GM21526 (cell line): ENCODE measurements at regions not wholly inside any gene's neighbourhood (a gene's known extent, or its start where the extent isn't known, plus 50 kb on each side); places are given as distances from the start of the nearest gene placed in this dataset.
"Not testable (repeated sequence)": the region's sequence is repeated elsewhere in the genome, so short reads cannot be mapped to it uniquely, and the experiment has no call there.

Experiments used
- ATAC-seq: cut with Tn5 transposase; IDR thresholded peaks from one replicate; pipeline ENCODE4 v1.9.1; 2021; ENCODE audit warnings: moderate library complexity; ENCODE audit not compliant: unreplicated experiment, low FRiP score

DNA sequence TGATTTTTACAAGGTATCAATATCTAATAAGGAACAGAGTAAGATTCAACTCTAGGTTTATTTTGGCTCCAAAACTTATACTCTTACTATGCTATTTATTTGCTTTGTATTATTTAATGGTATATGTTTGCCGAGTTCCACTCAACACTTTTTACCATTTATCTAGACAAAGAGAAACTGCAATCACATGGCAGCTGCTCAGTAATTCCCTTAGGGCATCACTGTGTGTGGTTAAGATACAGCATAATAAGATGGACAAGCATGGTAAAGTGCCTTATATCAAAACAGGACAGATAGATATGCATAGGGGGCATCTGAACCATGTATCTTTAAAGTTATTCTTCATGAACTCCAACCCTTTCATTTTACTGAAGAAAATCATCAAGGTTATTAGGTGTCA, 483.0 kb upstream of the ID4 start:
- no peak for ATAC-seq

DNA sequence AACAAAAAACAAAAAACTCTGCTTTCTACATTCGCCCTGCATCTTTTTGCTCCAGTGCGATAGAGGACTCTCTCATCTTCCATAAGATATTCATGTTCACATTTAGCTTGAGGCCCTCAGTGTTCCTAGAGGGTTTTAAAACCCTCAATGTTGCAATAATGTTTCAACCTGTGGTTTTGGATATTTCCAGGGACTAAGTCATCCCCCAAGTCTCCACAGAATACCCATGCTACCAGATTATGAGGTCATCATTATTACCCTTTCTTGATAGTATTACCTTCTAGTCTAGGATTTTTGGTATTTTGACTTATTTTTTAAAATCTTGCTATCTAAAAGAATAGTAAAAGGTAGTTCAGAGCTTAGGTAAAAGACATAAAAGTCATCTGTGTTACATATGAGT, 480.5 kb upstream of the ID4 start:
- ATAC-seq: no peak

DNA sequence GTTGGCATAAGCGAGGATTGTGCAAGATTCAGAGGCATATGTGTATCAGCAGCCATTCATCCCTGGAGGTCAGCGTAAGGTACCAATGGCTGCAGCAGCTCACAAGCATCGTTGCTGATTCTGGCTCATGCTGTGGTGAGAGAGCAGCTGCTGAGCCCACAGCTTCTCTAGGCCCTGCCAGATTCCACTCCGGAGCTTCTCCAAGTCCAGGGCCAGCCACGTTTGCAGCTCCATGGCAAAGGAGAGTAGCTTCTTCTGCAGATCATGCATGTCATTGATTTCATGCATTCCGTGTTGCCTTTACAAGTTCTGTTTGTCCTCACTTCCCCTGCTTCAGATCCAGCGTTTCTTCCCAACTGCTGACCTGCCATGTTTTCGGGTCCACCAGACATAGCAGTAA, 474.8 kb upstream of the ID4 start:
- no peak for ATAC-seq

DNA sequence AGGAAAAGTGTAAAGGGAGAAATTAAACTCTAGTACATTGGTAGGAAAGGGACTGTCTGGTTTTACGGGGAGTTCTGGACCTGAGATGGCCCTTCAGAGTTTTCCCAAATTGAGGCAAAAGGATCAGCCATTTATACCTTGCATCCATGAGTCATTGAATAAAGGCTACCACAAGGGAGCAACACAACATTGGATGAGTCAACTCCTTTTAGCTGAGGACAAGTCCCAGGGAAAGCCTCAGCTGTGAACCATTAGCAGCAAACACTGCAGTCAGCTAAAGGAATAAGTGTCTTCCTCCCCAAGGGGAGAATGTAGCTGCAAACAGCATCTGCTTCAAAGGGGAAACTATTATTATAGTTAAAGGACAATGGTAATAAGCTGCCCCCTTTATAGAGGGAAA, 468.7 kb upstream of the ID4 start:
- ATAC-seq: no peak

DNA sequence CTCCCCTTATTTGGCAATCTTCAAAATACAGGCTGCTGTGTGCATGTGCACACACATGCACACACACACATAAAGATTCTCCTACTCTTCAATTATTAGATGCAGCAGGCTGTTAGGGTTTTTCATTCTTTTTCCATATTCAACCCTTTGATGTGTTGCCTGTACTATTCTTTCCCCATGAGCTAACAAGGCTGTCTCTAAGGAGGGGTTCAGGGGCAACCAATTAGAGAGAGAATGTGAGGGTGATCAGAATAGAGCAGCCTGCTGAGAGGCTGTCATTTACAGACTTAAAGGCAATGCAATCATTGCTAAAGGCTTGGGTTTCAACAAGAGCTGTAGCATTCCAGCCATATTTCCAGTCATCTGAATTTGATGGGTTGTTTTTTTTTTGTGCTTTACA, 467.4 kb upstream of the ID4 start:
- ATAC-seq: no peak

DNA sequence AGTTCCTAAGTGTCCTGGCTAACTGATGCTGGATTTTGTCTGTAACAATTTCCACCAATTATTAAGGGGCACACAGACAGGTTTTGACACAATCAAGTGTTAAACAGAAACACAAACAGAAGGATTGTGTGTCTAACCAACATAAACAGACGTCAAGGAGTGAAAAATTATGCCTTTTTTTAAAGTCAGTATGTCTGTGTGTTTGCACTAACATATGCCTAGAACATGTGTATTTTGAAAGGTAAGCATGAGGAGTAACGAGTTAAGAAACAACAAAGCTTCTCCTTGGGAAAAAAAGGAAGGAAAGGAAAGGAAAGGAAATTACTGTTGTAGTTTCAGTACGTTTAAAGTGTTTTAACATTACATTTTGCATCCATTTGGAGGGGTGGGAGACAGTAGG, 466.3 kb upstream of the ID4 start:
- ATAC-seq: no peak

DNA sequence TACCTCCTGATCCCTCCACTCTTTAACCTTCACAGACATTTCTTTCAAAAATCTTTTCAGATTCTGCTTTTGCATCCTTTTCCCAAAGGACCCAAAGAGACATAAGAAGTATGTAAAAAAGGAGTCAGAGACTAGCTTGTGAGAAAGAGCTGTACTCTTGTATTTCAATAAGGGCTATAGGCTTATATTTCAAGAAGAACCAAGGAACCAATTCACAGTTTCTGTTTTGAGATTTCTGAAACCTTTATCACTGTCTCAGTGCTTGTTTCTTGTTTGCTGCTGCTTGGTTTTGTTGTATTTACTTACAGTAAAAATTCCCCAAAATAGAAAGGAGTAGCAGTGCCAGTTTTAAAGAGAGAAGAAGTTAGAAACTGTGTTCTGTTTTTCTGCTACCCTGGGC, 461.6 kb upstream of the ID4 start:
- ATAC-seq: no peak

DNA sequence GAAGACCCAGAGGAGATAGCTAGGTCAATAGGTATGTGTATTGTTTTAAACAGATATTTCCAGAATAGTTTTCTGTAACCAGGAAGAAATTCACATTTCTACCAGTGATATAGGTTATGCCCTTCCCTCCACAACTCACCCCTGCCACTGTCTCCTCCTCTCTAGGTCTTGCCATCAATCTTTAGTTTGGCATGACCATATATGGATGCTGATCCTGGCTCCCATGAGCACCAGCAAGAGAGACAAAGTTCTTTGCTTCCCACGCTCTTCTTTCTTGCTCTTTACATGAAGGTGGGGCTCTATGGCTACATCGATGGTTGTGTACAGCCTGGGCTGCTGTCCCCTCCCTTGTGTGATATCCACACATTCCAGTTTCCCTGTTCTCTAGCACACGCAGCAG, 459.4 kb upstream of the ID4 start:
- ATAC-seq: no peak

DNA sequence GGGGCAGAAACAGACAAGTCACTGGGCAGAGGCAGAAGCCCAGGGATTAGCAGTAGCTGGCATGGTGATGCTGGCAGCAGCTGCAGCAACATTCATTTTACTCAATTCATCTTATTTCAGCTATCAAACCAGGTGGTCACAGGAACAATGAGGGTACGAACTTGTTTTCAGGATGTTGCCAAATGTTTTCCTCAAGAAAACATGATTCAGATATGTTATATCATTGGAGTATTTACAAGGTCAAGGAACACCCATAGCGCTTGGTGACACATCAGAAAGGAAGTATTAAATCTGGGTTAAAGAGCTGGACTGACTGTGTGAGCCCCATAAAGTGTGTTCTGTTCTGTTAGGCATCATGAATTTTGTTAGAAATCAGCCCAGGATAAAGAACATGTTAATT, 456.9 kb upstream of the ID4 start:
- ATAC-seq: no peak

DNA sequence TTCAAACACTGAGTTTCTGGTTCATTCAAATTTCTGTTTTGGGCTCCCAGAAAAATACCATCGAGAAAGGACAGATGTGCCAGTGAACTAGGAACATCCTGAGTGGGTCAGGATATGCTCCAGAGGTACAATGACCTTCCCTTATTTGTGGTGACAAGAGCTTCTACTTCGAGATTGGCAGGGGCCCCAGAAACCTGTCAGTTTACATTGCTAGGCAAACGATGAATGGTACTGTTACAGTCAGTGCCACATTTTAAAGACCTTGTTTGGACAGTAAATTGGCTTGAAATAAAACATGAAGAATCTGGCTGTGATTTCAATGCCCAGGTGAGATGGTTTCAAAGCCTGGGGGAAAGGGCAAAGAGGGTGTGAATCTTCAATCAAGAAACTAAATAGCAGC, 454.5 kb upstream of the ID4 start:
- ATAC-seq: no peak

DNA sequence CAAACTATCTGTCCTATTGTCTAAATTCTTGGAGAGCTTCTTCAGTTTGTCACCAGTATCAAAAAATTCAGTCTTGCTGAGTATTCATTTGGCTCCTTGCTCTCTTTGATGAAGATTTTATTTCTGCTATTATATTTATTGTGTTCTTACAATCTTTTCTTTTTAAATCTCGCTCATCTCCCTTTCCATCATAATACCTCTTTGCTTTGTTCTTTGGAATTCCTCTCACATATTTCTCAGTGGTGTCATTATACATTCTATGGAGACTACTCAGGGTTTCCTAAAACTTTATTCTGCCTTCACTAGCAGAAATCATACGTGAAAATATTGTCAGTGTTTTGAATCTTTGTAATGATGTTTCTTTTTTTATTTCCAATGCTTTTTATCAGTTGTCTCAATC, 445.2 kb upstream of the ID4 start:
- ATAC-seq: no peak

DNA sequence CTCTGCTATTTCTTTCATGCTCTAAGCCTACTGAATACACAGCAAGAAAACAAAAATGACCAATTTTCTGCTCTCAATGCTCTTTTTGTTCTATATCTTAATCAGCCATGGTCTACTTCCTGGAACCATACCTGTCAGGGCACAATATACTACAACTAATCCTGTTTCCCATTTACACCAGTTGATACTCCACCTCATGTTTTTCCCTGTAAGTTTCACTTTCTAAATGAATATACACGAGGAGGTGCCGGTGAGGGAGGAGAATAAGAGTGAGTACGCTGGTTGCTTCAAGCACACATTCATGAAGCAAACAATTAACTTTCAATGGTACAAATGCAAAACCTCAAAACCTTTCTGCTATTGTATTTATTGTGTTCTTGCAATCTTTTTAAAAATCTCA, 443.1 kb upstream of the ID4 start:
- ATAC-seq: no peak

DNA sequence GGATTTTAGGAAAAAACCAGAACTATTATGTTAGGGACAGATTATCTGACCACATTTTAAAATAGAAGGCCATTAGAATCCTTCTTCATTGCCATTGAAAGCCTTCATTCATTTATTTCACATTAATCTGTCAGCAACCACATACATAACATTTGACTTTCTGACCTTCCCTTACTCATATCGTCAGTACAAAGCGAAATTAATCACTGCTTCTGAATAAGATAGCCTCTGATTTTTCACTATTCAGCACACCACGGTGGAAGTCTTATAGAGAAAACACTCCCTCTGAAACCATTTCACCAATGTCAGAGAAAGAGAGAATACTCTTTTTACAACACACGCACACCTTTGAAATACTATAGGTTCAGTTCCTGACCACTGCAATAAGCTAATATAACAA, 442.5 kb upstream of the ID4 start:
- no peak for ATAC-seq

DNA sequence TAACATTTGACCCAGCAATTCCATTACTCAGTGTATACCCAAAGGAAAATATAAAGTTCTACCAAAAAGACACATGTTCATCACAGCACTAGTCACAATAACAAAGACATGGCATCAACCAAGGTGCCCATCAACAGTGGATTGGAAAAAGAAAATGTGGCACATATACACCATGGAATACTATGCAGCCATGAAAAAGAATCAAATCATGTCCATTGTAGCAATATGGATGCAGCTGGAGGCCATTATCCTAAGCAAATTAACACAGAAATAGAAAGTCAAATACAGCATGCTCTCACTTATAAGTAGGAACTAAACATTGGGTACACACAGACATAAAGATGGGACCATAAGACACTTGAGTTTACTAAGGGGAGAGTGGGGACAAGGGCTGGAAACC, 441.9 kb upstream of the ID4 start:
- ATAC-seq: no peak

DNA sequence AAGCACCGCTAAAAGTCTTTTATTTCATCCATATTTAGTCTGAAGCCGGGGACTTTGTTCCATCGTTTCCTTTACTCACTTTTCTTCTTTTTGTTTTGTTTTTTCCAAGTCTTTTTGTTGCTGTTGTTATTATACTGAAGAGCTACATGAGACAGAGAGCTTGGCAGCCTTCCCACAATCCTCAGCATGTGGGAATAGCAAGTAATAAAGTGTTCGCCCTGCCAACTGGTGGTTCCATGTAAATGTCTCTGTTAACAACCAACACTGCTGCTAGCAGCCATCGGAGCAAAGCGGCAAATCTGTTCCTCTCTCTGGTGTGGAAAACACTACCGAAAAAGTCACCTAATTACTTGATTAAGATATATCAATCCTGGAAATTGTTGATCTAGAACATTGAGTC, 437.8 kb upstream of the ID4 start:
- ATAC-seq: no peak

DNA sequence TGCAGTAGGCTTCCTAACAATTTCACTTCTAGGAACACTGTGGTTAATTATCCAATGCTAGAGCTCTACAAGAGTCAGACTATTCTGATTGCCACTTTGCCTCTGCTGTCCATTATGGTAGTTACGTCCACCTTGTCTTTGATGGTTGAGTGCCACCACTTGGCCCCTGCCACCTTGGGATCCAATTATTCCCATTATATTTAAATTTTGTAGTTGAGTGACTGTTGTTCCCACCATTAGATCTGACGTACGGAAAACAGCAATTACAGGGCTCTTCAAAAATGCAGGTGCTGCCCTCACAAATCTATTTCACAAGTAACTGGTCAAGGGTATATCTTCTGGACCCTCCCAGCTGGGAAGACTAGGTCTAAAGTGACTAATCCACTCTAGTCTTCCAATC, 432.3 kb upstream of the ID4 start:
- not testable (repeated sequence) for ATAC-seq

DNA sequence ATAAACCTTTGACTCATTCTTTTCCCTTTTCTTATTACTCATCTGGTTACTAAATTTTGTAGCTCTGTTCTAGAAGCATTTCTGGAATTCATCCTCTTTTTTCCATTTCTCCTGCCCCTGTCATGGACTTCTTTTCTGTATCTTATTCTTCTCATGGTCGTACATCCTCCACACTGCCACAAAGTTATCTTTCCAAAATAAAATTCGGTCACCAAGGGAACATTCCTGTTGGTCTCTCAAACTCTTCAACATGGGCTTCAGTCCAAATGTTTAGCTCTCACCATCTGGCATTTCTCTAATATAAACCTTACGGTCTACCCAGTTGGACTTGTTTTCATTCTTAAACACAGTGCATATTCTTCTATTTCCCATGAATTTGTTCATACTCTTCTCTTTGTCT, 428.8 kb upstream of the ID4 start:
- no peak for ATAC-seq

DNA sequence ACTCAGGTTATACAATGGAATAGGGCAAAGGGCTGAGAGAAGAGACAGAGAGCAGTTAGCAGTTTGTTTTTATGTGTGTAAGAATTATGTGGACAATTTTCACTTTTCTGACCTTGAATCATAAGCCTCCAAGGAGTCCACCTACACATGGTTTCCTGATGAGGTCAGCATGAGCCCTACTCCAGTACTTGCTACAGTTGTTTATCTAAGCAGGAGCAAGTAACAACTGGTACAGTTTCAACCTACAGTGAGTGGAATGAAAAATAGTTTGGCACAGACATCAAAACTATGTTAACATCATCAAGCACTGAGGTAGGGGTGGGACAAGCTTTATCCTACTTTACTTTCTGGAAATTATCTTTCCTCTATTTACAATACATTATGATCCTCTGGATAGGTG, 426.7 kb upstream of the ID4 start:
- no peak for ATAC-seq

DNA sequence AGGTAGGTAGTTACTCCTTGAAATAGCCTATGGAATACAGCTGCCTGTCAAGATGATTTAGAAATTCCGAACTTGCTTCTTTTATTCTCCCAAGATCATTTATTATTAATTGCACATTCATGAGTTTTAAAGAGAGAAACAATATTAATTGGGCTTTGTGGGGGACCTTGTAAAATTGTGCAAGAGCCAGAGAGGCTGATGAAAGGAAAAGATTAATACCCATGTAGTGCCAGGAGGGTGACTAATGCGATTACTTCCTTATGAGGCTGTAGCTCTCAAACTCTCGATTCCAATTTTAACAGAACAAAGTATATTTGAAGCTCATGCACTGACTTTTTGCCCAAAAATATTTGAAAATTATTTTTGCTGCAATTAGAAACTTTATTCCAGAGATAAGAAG, 423.8 kb upstream of the ID4 start:
- ATAC-seq: no peak

DNA sequence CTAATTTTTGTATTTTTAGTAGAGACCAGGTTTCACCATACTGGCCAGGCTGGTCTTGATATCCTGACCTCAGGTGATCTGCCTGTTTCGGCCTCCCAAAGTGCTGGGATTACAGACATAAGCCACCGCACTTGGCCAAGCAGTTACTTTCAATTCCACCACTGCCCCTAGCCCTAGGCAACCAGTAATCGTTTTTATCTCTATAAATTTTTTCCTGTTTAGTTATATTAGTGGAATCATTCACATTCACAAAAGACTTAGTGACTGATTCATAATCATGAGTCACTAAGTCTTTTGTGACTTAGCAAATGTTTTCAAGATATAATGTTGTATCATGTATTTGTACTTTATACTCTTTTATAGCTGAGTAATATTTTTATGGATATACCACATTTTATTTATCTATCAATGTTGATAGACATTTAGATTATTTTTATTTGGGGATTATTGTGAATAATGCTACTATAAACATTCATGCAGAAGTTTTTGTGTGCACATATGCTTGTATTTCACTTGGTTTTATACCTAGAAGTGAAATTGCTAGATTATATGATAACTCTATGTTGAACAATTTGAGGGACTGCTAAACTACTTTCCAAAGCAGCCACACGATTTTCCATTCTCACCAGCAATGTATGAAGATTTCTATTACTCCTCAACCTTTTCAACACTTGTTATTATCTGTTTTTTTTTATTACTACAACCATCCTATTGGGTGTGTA, 421.4 kb upstream of the ID4 start:
- no peak for ATAC-seq

DNA sequence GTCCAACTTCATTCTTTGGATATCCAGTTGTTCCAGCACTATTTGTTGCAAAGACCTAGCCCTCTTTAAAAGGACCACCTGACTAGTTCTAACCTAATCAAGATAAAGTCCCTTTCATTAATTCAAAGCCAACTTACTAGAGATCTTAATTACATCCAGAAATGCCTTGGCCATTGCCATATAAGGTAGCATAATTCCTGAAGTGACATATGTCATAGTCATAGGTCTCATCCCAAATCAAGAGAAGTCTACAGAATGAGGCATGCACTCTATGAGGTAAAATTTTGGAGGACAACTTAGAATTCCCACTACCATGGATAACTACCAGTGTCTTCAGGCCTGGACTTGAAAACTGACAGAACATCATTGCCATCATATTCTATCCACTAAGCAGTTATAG, 420.4 kb upstream of the ID4 start:
- ATAC-seq: no peak

DNA sequence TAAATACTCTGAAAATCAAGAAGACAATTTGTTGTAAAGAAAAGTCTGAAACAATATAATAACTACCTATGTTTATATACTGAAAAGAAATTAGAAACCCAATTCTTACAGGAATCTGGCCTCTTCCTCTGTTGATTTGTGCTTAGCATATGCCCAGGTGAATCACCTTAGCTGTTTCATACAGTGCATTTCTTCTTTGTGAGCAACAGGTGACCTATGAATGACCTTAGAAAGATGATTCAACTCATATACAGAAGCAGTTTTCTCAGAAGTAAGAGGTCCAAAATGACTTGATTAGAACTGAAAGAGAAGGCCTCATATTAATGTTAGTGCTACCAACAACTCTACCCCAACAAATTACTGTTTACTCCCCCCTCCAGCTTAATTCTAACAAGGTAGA, 419.5 kb upstream of the ID4 start:
- no peak for ATAC-seq

DNA sequence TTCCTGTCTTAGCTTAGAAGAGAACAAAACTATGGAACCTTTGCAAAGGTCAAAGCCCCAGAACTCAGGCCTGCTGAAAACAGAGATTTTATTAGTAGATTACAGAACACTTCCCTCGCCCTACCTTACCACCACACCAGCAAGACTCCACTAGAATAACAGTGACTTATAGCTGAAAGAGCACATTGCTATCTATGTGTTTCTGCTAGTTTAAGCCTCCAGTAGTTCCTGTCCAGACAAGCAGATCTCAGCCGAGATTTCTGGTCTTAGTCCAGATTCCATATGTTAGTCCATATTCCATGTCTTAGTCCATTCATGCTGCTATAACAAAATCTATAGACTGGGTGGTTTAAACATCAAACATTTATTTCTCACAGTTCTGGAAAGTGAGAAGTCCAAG, 412.3 kb upstream of the ID4 start:
- no peak for ATAC-seq
